ENCODE measurements at regions not wholly inside any gene's neighbourhood (a gene's known extent, or its start where the extent isn't known, plus 50 kb on each side); places are given as distances from the start of the nearest gene placed in this dataset.

GRCh38 chr4:95602872-95603271 lies 54.1 kb upstream of the UNC5C start:
- TF ChIP-seq CTCF (IDR thresholded peaks at IDR 0.05) (no peak), EZH2 (IDR thresholded peaks at IDR 0.05) (no peak)
